ENCODE measurements at regions not wholly inside any gene's neighbourhood (a gene's known extent, or its start where the extent isn't known, plus 50 kb on each side); places are given as distances from the start of the nearest gene placed in this dataset.

DNA sequence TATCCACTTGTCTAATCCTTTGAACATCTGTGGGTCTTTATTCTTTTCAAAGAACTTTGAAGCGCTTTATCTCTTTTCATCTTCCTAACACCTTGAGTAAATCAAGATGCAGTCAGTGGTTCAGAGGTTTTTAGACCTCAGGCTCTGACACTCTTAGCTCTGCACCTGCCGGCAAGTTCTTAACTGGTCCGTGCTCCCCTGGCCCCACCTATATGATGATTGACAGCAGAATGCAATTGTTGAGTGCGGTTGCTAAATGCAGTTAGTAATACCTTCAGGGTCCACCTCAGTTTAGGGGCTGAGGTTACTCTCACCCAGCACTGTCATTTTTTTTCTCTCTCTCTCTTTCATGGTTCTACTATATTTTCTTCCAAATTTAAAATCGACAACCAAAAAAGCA is 854.2 kb upstream of the AUTS2 start:
- TF ChIP-seq, protein P1, sequence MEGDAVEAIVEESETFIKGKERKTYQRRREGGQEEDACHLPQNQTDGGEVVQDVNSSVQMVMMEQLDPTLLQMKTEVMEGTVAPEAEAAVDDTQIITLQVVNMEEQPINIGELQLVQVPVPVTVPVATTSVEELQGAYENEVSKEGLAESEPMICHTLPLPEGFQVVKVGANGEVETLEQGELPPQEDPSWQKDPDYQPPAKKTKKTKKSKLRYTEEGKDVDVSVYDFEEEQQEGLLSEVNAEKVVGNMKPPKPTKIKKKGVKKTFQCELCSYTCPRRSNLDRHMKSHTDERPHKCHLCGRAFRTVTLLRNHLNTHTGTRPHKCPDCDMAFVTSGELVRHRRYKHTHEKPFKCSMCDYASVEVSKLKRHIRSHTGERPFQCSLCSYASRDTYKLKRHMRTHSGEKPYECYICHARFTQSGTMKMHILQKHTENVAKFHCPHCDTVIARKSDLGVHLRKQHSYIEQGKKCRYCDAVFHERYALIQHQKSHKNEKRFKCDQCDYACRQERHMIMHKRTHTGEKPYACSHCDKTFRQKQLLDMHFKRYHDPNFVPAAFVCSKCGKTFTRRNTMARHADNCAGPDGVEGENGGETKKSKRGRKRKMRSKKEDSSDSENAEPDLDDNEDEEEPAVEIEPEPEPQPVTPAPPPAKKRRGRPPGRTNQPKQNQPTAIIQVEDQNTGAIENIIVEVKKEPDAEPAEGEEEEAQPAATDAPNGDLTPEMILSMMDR (IDR thresholded peaks at IDR 0.05; ENCODE audit: low read depth, low read length, poor library complexity, severe bottlenecking) = no peak
- TF ChIP-seq EZH2phosphoT487 (IDR thresholded peaks at IDR 0.05; ENCODE audit: borderline replicate concordance, low read length) = no peak
- H3K4me1 ChIP-seq (ENCODE audit: control insufficient read depth, low read length) = no peaks in the 10 kb centered on the region
- H4K20me1 ChIP-seq (ENCODE audit: control insufficient read depth, insufficient read depth, low read depth, low read length) = no peaks in the 10 kb centered on the region
- no peak overlapping the region for H3K27ac ChIP-seq (ENCODE audit: low read depth, low read length)
- no peak overlapping the region for H3K4me3 ChIP-seq (ENCODE audit: low read length)
- H3K36me3 ChIP-seq (ENCODE audit: control insufficient read depth, low read length) = no peaks in the 10 kb centered on the region
- no peaks in the 10 kb centered on the region for H3K27me3 ChIP-seq (ENCODE audit: control insufficient read depth, low read length)
- no peaks in the 10 kb centered on the region for H3K79me2 ChIP-seq (ENCODE audit: control insufficient read depth, low read length)
- no peaks in the 10 kb centered on the region for H3F3A ChIP-seq (ENCODE audit: control insufficient read depth, insufficient read depth)
- no peak overlapping the region for H3K4me2 ChIP-seq (ENCODE audit: low read length)
- H3K9me2 ChIP-seq (replicated peaks; ENCODE audit: control insufficient read depth, low read length) = no peaks in the 10 kb centered on the region
- H3K9me3 ChIP-seq (ENCODE audit: control insufficient read depth, insufficient read depth, low read length) = no peaks in the 10 kb centered on the region

DNA sequence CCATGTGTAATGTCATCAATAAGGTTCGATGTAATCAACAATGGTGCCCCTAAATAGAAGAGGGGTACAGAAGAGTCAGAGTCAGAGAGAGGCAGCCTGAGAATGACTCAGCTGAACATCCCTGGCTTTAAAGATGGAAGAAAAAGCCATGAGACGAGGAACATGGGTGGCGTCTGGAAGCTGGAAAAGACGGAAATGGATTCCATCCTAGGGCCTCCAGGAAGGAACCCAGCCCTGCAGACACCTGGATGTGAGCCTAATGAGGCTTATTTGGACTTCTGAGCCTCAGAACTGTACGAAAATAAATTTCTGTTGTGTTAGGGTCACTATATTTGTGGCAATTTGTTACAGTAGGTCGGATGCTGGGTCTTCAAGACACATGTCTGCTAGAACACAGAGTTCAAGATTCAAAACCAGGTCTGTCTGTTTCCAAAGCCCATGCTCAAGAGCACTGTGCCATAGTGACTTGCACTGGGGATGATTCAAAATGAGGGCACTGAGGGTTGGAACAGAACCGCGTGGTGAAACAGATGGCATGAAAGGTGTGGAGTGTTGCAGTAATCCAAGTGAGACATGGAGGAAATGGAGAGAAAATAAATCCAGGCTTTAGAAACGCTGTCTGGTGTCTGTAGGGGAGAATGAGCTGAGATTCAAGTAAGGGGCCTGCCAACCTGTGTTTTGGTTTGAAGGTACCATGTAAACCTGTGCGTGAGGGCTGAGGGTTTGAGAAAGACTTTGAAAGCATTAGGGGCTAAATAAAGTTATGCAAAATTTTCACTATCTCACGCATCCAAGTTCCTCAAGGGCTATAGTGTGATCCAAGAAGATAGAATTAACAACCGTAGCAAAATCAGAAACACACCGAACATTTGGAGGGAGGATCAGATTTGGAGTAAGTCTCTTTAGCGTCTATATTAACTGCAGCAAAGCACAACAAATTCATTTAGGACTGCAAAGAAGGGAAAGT is 849.1 kb upstream of the AUTS2 start:
- Histone ChIP-seq H3K4me3 (ENCODE audit: low read length) (no peak overlapping the region), H4K20me1 (ENCODE audit: control insufficient read depth, insufficient read depth, low read depth, low read length) (no peaks in the 10 kb centered on the region), H3F3A (ENCODE audit: control insufficient read depth, insufficient read depth) (no peaks in the 10 kb centered on the region), H3K79me2 (ENCODE audit: control insufficient read depth, low read length) (no peaks in the 10 kb centered on the region), H3K27ac (ENCODE audit: low read depth, low read length) (no peak overlapping the region), H3K9me3 (ENCODE audit: control insufficient read depth, insufficient read depth, low read length) (no peaks in the 10 kb centered on the region), H3K9me2 (replicated peaks; ENCODE audit: control insufficient read depth, low read length) (no peaks in the 10 kb centered on the region), H3K36me3 (ENCODE audit: control insufficient read depth, low read length) (no peaks in the 10 kb centered on the region), H3K4me2 (ENCODE audit: low read length) (no peak overlapping the region), H3K4me1 (ENCODE audit: control insufficient read depth, low read length) (no peaks in the 10 kb centered on the region), H3K27me3 (ENCODE audit: control insufficient read depth, low read length) (no peaks in the 10 kb centered on the region)
- TF ChIP-seq, protein P1 (IDR thresholded peaks at IDR 0.05; ENCODE audit: low read depth, low read length, poor library complexity, severe bottlenecking) = no peak
- no peak for TF ChIP-seq EZH2phosphoT487 (IDR thresholded peaks at IDR 0.05; ENCODE audit: borderline replicate concordance, low read length)

DNA sequence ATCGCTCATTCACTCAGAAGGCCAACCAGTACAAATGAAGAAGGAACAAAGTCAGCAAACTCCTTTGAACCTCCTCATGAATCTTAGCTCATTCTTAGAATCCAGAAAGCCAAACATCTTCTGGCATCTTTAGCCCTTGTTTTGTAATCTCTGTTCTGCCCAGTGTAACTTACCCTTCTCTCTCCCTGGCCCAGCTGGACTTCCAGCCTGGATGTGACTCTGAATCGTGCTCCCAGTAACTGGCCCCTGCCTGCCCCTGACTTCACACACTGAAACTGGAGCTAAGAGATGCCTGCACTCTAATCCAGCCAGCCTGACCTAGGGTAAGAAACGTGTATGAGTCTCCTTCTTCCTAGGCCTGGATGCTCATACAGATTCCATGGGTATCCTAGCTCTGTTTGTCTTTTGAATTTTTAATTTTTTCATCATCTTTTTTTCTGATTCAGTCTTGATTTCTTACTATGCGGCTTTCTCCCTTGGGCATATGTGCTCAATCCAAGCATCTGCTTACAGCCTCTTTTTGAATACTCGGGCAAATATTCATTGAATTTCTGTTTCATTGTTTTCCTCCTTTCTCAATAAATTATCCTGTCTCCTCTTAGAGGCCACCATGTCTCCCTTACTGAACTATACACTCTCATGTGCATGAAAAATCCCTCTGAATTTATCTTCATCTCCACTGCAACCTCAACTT is 845.6 kb upstream of the AUTS2 start:
- Histone ChIP-seq H3K9me2 (replicated peaks; ENCODE audit: control insufficient read depth, low read length) (no peaks in the 10 kb centered on the region), H4K20me1 (ENCODE audit: control insufficient read depth, insufficient read depth, low read depth, low read length) (no peaks in the 10 kb centered on the region), H3K27ac (ENCODE audit: low read depth, low read length) (no peak overlapping the region), H3K4me3 (ENCODE audit: low read length) (no peak overlapping the region), H3K79me2 (ENCODE audit: control insufficient read depth, low read length) (no peaks in the 10 kb centered on the region), H3K27me3 (ENCODE audit: control insufficient read depth, low read length) (no peaks in the 10 kb centered on the region), H3K4me2 (ENCODE audit: low read length) (no peak overlapping the region), H3K36me3 (ENCODE audit: control insufficient read depth, low read length) (no peaks in the 10 kb centered on the region), H3K9me3 (ENCODE audit: control insufficient read depth, insufficient read depth, low read length) (no peaks in the 10 kb centered on the region), H3K4me1 (ENCODE audit: control insufficient read depth, low read length) (no peaks in the 10 kb centered on the region), H3F3A (ENCODE audit: control insufficient read depth, insufficient read depth) (no peaks in the 10 kb centered on the region)
- TF ChIP-seq, protein P1 (IDR thresholded peaks at IDR 0.05; ENCODE audit: low read depth, low read length, poor library complexity, severe bottlenecking) = no peak
- no peak for TF ChIP-seq EZH2phosphoT487 (IDR thresholded peaks at IDR 0.05; ENCODE audit: borderline replicate concordance, low read length)

Data from DOHH2 (cell line).